ENCODE measurements at regions not wholly inside any gene's neighbourhood (a gene's known extent, or its start where the extent isn't known, plus 50 kb on each side); places are given as distances from the start of the nearest gene placed in this dataset.

DNA sequence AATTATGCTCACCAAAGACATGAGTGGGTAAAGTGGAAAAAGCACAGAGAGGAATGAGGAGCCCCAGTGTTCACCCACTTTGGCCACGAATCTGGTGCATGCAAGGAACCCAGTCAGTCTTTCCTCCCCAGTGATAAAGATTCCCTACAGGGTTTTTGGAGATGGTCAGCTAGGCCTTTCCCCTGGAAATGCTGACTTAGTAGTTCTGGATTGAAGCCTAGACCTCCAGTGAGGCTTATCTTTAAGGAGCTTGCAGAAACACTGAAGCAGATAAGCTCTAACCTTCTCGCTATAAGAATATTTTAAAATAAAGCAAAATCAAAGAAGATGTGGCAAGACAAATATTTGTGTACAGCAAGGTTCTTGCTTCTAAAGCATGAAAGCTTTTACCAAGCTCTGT is 178.3 kb upstream of the CCDC68 start:
- TF ChIP-seq CTCF (IDR thresholded peaks at IDR 0.05) (no peak), POLR2A (IDR thresholded peaks at IDR 0.05) (no peak)

All from right lobe of liver (tissue), 4 donors.